Kidney epithelial cell (primary cell): ENCODE measurements at regions not wholly inside any gene's neighbourhood (a gene's known extent, or its start where the extent isn't known, plus 50 kb on each side); places are given as distances from the start of the nearest gene placed in this dataset.
"Not testable (repeated sequence)": the region's sequence is repeated elsewhere in the genome, so short reads cannot be mapped to it uniquely, and the experiment has no call there.

Experiments
- DNase-seq: peaks from one replicate; pipeline ENCODE4 v3.0.0-alpha.2; 2010; ENCODE audit warnings: low read depth
- H3K27me3 ChIP-seq: 2 replicates; pipeline ENCODE4 v1.6.0; 2011; ENCODE audit warnings: low read length; ENCODE audit not compliant: control insufficient read depth, insufficient read depth
- H3K36me3 ChIP-seq: 2 replicates; pipeline ENCODE4 v1.5.1; 2011; ENCODE audit warnings: low read length; ENCODE audit not compliant: control insufficient read depth, insufficient read depth
- H3K4me3 ChIP-seq: 2 replicates; pipeline ENCODE4 v1.5.1; 2011; ENCODE audit warnings: low read depth, mild to moderate bottlenecking, control low read depth, low read length
- CTCF ChIP-seq: IDR thresholded peaks from 2 replicates; pipeline ENCODE4 v1.5.1; 2011; ENCODE audit warnings: mild to moderate bottlenecking, moderate library complexity, low read length, control low read depth, inconsistent platforms; ENCODE audit not compliant: insufficient read depth, poor library complexity, severe bottlenecking

GRCh38 chr2:120641366-120641771 lies 94.3 kb upstream of the GLI2 start:
- no peak for TF ChIP-seq CTCF
- no peak overlapping the region for H3K4me3 ChIP-seq
- H3K36me3 ChIP-seq = no peaks in the 10 kb centered on the region
- DNase-seq = no peak
- peaks cover 3% of the 10 kb centered on the region for H3K27me3 ChIP-seq

- Histone ChIP-seq H3K36me3 (no peaks in the 10 kb centered on the region), H3K27me3 (peaks cover 3% of the 10 kb centered on the region), H3K4me3 (no peak overlapping the region)
- TF ChIP-seq CTCF = no peak
- no peak for DNase-seq
Observed at GRCh38 chr2:120642646-120643045, 93.0 kb upstream of the GLI2 start.

GRCh38 chr2:120646994-120647393 lies 88.7 kb upstream of the GLI2 start:
- TF ChIP-seq CTCF = no peak
- no peaks in the 10 kb centered on the region for H3K27me3 ChIP-seq
- DNase-seq = no peak
- no peak overlapping the region for H3K4me3 ChIP-seq
- H3K36me3 ChIP-seq = no peaks in the 10 kb centered on the region

- Histone ChIP-seq H3K4me3 (no peak overlapping the region), H3K27me3 (no peaks in the 10 kb centered on the region), H3K36me3 (no peaks in the 10 kb centered on the region)
- no peak for TF ChIP-seq CTCF
- peak; percentile 43 for DNase-seq
Observed at GRCh38 chr2:120647487-120647886, 88.2 kb upstream of the GLI2 start.

GRCh38 chr2:120649381-120649780 lies 86.3 kb upstream of the GLI2 start:
- H3K36me3 ChIP-seq, H3K4me3 ChIP-seq, H3K27me3 ChIP-seq, DNase-seq: not testable (repeated sequence)

GRCh38 chr2:120650022-120650644 lies 85.5 kb upstream of the GLI2 start:
- Histone ChIP-seq H3K27me3 (peaks cover 8% of the 10 kb centered on the region), H3K4me3 (no peak overlapping the region), H3K36me3 (no peaks in the 10 kb centered on the region)
- no peak for DNase-seq
- no peak for TF ChIP-seq CTCF
